Dendritic cell treated with granulocyte-macrophage colony-stimulating factor and Interleukin-4, amounts not matched to agents 40 ng/mL and 50 ng/mL, for 4 days (primary cell): ENCODE measurements at regions not wholly inside any gene's neighbourhood (a gene's known extent, or its start where the extent isn't known, plus 50 kb on each side); places are given as distances from the start of the nearest gene placed in this dataset.

Experiments
- H3K27ac Mint-ChIP-seq: one replicate; pipeline ENCODE4 v1.8.0; 2022; ENCODE audit warnings: mild to moderate bottlenecking, mixed read lengths
- H3K27me3 Mint-ChIP-seq: one replicate; pipeline ENCODE4 v1.8.0; 2022; ENCODE audit warnings: mild to moderate bottlenecking, mixed read lengths
- H3K36me3 Mint-ChIP-seq: one replicate; pipeline ENCODE4 v1.8.0; 2022; ENCODE audit warnings: low read depth, mixed read lengths
- H3K4me1 Mint-ChIP-seq: one replicate; pipeline ENCODE4 v1.8.0; 2022; ENCODE audit warnings: low read depth, mixed read lengths
- H3K4me3 Mint-ChIP-seq: one replicate; pipeline ENCODE4 v1.8.0; 2022; ENCODE audit warnings: mild to moderate bottlenecking, moderate library complexity, mixed read lengths
- H3K9me3 Mint-ChIP-seq: one replicate; pipeline ENCODE4 v1.8.0; 2022; ENCODE audit warnings: mixed read lengths
- intact Hi-C: fragments of 100-400 bp; cut with micrococcal nuclease; formaldehyde crosslinking; loops from one replicate; pipeline ENCODE4 v1.15.0; 2022

DNA sequence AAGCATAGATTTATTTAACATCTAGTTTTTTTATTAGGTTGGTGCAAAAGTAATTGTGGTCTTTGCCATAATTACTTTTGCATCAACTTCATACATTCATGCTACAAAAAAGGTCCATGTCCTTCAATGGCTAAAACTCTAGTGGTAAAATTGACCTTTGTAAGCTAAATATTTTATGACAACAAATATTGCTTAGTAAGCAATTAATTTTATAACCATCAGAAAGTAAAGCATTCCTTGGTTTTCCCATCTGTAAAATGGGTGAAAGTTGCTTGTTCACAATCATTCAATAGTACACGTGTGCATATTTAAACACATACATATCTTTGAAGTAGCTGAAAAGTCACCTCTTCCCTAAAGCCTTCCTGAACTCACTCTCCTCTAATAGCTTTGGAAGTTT lies 789.6 kb downstream of the CDH8 start:
- Mint-ChIP-seq H3K4me3 (no peak overlapping the region), H3K27me3 (no peaks in the 10 kb centered on the region), H3K9me3 (no peaks in the 10 kb centered on the region), H3K36me3 (no peaks in the 10 kb centered on the region), H3K4me1 (no peaks in the 10 kb centered on the region), H3K27ac (no peak overlapping the region)
- intact Hi-C loops = no loop called here

DNA sequence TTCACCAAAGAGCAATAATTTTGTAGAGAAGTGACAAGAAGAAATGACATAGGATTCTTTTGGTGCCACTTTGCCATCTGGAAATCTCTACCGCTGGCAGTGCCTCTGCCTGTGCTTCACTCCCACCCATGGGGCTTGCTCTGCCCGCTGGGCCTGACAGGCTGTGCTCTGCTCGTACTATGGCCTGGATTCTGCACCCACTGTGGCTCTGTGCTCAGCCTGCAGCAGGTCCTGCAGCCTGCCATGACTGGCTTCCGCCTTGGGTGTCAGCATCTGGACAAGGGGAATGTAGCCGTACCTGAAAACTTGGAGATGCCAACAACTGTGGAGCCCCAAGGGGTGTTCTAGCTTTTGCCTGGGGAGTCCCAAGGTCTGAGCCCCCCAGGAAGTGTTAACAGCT lies 792.3 kb downstream of the CDH8 start:
- Mint-ChIP-seq H3K4me3 (no peak overlapping the region), H3K27ac (no peak overlapping the region), H3K27me3 (no peaks in the 10 kb centered on the region), H3K36me3 (no peaks in the 10 kb centered on the region), H3K4me1 (no peaks in the 10 kb centered on the region), H3K9me3 (no peaks in the 10 kb centered on the region)
- intact Hi-C loops = no loop called here

DNA sequence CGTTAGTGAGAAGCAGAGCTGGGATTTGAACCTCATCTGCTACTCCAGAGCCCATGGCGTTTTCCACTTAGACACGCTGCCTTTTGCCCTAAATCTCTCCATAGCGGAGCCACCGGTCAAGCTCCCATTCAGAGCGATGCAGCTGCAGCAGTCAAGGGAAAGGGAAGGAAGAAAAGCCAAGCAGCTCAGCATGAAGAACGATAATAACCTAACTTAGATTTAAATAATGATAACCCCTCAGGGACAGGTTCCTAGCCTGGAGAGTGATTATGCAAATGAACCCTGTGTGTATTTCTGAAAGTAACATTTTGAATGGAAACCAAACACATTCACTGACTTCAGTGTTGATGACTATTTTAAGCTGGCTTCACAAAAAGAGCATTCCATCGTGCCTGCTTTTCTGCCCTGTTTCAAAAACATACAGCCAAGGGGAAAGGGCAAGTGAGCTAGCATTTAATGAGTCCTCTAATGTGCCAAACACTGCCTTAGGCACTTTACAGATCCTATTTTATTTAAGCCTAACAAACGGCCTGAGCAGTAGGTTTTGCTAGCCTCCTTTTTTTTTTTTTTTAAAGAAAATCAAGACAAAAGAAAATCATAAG lies 798.3 kb downstream of the CDH8 start:
- intact Hi-C loops = no loop called here
- peaks cover 6% of the 10 kb centered on the region for H3K9me3 Mint-ChIP-seq
- peaks cover 4% of the 10 kb centered on the region for H3K4me1 Mint-ChIP-seq
- H3K27ac Mint-ChIP-seq = no peak overlapping the region
- H3K27me3 Mint-ChIP-seq = no peaks in the 10 kb centered on the region
- H3K4me3 Mint-ChIP-seq = no peak overlapping the region
- no peaks in the 10 kb centered on the region for H3K36me3 Mint-ChIP-seq

DNA sequence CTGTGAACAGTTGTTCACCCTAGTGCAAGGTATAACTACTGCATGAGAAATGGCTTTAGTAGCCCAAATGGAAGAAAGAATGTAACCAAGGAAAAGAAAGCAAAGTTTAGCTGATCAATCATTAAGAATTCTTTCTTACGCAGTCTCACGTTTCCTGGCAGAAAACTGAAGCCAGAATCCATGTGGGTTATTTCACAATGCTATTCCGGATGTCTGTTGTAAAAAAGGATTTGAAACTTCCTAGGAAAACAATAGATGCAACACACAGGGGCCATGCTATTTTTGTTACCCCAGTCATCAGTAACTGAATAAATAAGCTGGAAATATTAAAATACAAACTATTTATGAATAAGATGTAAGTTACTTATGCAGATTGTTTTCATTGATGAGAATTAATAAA lies 802.5 kb downstream of the CDH8 start:
- no peaks in the 10 kb centered on the region for H3K36me3 Mint-ChIP-seq
- H3K9me3 Mint-ChIP-seq = peaks cover 6% of the 10 kb centered on the region
- H3K27me3 Mint-ChIP-seq = no peaks in the 10 kb centered on the region
- H3K27ac Mint-ChIP-seq = no peak overlapping the region
- H3K4me1 Mint-ChIP-seq = peaks cover 4% of the 10 kb centered on the region
- no peak overlapping the region for H3K4me3 Mint-ChIP-seq
- intact Hi-C loops = no loop called here

DNA sequence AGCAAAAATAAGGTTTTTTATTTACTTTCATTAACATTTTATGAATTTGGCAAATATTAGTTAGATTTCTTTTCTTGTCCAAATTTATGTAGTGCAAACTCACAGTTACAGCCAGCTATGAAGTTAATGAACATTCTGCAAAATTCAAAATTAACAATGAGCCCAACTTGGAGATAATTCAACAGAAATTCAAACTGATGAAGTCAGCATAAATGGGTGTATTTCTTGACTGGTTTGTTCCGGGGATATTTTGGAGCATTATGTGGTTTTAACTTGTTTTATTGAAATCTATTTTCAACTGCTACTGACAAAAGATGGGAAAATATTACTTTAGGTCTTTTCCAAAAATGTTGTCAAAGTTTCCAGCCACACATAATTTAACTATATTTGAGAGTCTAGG lies 807.9 kb downstream of the CDH8 start:
- no peaks in the 10 kb centered on the region for H3K27me3 Mint-ChIP-seq
- no peaks in the 10 kb centered on the region for H3K36me3 Mint-ChIP-seq
- H3K4me3 Mint-ChIP-seq = no peak overlapping the region
- no peaks in the 10 kb centered on the region for H3K9me3 Mint-ChIP-seq
- peaks cover under 1% of the 10 kb centered on the region for H3K4me1 Mint-ChIP-seq
- H3K27ac Mint-ChIP-seq = no peak overlapping the region
- intact Hi-C loops = no loop called here

DNA sequence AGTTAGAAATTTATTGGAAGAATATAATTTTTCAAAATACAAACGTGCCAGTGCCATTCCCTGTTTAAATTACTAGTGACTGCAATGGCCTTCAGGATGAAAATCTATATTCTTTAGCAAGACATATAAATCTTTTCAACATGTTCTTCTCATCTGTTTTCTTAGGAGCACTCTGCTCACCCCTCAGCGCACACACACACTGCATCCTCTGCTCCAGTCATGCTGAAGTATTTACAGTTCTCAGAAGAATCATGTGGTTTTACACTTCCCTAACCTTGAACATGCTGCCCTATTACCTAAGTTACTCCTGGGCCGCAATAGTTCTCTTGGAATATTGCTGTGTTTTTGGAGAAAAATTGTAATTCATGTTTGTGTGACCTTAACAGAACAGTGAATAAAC lies 820.6 kb downstream of the CDH8 start:
- Mint-ChIP-seq H3K4me1 (no peaks in the 10 kb centered on the region), H3K27me3 (no peaks in the 10 kb centered on the region), H3K9me3 (no peaks in the 10 kb centered on the region), H3K36me3 (no peaks in the 10 kb centered on the region), H3K4me3 (no peak overlapping the region), H3K27ac (no peak overlapping the region)
- intact Hi-C loops = no loop called here

DNA sequence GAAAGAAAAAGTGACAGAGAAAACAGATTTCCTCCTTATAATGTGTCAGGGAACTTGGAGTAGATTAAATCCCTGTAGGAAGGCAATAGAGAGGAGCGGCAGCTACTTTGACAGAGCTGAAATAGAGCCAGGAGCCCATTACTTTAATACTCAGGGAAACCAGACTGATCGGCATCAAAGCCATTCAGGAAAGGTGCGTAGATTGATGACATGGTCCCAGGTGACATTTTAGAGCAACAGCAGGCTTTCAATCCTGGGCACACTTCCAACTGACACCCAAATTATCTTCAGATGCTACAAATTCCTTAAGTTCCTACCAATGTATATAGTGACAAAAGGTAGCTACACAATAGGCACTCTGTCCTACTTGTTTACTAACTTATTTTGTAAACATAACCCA lies 821.5 kb downstream of the CDH8 start:
- H3K4me3 Mint-ChIP-seq = no peak overlapping the region
- H3K27me3 Mint-ChIP-seq = no peaks in the 10 kb centered on the region
- H3K27ac Mint-ChIP-seq = no peak overlapping the region
- H3K36me3 Mint-ChIP-seq = no peaks in the 10 kb centered on the region
- H3K9me3 Mint-ChIP-seq = no peaks in the 10 kb centered on the region
- no peaks in the 10 kb centered on the region for H3K4me1 Mint-ChIP-seq
- intact Hi-C loops = no loop called here

DNA sequence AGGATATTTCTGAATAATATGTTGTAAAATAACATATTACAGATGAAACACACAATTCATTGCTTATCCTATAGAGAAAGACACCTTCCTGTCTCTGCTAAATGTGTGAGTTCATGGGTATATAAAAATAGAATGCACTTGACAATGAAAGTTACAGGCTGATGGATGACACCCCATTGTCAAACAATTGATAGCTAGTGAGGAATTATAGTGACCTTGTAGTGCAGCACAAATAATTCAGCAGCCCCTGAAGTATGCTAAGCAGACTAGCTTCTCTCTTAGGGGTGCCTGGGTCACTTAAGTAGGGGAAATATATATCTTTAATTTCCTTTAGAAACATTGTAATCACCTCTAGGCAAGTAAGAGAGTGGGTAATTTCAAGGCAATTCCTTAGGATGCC lies 826.2 kb downstream of the CDH8 start:
- intact Hi-C loops = no loop called here
- no peaks in the 10 kb centered on the region for H3K4me1 Mint-ChIP-seq
- H3K27ac Mint-ChIP-seq = no peak overlapping the region
- H3K9me3 Mint-ChIP-seq = peaks cover 7% of the 10 kb centered on the region
- H3K36me3 Mint-ChIP-seq = no peaks in the 10 kb centered on the region
- H3K27me3 Mint-ChIP-seq = no peaks in the 10 kb centered on the region
- H3K4me3 Mint-ChIP-seq = no peak overlapping the region

DNA sequence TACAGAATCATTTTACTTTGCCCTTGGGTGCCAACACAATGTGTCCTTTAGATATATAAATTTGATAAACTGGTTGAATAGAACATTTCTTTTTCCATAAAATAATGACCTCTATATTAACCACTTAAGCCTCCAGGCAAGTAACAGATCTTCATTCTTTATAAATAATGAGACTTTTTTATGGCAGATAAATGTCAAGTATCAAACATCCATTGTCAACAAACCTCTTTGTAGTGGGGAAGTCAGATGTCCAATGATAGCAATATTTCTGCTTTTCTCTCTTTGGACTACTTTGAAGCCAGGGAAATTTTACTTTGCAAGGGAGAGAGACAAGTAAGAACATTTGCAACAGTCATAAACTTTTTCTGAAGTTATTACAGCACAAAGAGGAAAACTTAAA lies 841.2 kb downstream of the CDH8 start:
- intact Hi-C loops = no loop called here
- H3K4me1 Mint-ChIP-seq = peaks cover 5% of the 10 kb centered on the region
- H3K27me3 Mint-ChIP-seq = no peaks in the 10 kb centered on the region
- peaks cover 30% of the 10 kb centered on the region for H3K9me3 Mint-ChIP-seq
- no peaks in the 10 kb centered on the region for H3K36me3 Mint-ChIP-seq
- H3K27ac Mint-ChIP-seq = no peak overlapping the region
- no peak overlapping the region for H3K4me3 Mint-ChIP-seq

DNA sequence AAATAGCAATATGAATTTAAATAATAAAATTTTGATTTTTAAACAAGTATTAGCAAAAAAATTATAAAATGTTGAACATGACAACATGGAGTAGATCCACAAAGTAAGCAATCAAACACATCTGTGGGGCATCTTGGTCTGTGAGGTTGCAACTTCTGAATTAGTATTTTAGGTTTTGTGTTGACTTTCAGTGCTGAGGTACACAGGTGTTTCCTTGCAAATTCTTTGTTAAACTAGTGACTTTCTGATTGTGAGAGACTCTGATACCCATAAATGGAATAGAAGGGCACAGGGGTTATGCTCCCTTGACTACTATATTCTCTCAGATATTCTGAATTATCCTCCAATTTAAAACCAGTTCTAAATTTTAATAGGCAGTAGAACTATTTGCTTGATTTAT lies 841.7 kb downstream of the CDH8 start:
- intact Hi-C loops = no loop called here
- no peak overlapping the region for H3K4me3 Mint-ChIP-seq
- H3K27me3 Mint-ChIP-seq = no peaks in the 10 kb centered on the region
- no peaks in the 10 kb centered on the region for H3K36me3 Mint-ChIP-seq
- peaks cover 30% of the 10 kb centered on the region for H3K9me3 Mint-ChIP-seq
- H3K27ac Mint-ChIP-seq = no peak overlapping the region
- peaks cover 5% of the 10 kb centered on the region for H3K4me1 Mint-ChIP-seq

DNA sequence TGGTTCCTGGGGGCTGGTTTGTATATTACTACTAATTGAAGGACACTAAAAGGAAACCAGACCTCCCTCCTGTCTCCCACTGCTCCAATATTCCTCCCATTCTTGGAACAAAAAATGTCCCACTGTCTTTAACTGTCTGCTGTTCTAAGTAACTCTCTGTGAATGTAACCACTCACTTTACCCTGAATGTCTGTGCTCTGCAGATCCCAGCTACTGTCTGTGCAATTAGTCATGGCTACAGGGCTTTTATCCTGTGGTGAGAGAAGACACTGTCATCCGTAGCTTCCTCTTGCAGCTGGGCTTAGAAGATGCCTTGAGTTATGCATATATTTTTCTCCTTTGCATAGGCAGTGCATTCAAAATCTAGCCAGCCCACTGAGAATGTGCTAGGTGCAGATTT lies 853.8 kb downstream of the CDH8 start:
- no peaks in the 10 kb centered on the region for H3K27me3 Mint-ChIP-seq
- H3K9me3 Mint-ChIP-seq = no peaks in the 10 kb centered on the region
- no peaks in the 10 kb centered on the region for H3K4me1 Mint-ChIP-seq
- H3K4me3 Mint-ChIP-seq = no peak overlapping the region
- no peaks in the 10 kb centered on the region for H3K36me3 Mint-ChIP-seq
- intact Hi-C loops = no loop called here
- no peak overlapping the region for H3K27ac Mint-ChIP-seq

DNA sequence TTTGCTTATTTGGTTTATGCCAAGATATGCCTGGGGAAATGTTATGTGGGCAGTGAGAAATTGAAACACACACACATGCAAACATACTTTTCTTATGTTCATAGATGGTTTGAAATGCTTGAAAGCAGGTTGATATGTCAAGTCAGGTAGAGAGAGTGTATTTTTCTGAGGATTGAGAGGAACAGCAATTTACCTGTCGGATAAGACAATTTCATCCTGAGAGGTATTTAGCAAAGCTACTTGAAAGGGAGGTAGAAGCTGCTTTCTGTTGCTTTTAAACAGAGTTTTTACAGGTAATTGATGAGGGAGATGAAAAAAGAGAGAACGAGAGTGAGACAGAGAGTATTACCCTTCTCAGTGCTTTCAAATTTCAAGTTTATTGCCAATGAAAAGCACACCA lies 854.3 kb downstream of the CDH8 start:
- Mint-ChIP-seq H3K27ac (no peak overlapping the region), H3K36me3 (no peaks in the 10 kb centered on the region), H3K9me3 (no peaks in the 10 kb centered on the region), H3K4me1 (no peaks in the 10 kb centered on the region), H3K27me3 (no peaks in the 10 kb centered on the region), H3K4me3 (no peak overlapping the region)
- intact Hi-C loops = no loop called here

DNA sequence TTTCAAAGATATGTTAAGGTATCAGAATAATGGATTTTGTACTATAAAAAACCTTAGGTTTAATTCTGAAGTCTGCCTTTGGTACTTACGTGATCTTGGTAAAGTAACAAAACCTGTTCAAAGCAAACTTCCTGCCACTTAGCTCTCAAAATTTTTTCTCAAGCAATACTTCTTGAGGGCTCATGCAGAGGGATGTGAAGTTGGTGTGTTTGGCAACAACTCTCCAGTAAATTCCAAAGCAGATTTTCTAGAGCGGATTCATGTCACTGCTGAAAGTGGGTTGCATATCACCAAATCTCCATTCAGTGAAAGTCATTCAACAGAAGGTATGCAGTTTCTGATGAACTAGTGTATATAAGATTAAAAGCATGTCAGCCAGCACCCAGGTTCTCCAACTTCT lies 856.7 kb downstream of the CDH8 start:
- no peaks in the 10 kb centered on the region for H3K27me3 Mint-ChIP-seq
- H3K4me1 Mint-ChIP-seq = no peaks in the 10 kb centered on the region
- no peaks in the 10 kb centered on the region for H3K36me3 Mint-ChIP-seq
- intact Hi-C loops = no loop called here
- no peak overlapping the region for H3K27ac Mint-ChIP-seq
- H3K9me3 Mint-ChIP-seq = no peaks in the 10 kb centered on the region
- no peak overlapping the region for H3K4me3 Mint-ChIP-seq

DNA sequence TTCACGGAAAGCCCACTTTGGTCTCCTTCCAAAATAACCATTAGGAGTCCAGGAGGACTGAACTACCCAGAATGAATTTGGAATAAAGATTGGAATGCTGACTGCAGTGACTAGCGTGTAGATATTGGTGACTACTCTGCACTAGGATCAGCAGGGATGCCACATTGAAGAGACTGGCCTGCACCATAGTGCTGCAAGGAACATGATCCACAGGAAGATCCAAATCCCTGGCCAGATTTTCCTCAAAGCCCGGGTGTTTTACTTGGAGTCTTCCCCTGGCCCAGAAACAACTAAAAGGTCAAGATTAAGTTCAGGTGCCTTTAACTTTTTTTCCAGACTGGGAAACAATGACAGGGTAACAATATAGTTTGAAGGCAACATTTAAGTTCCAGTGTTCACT lies 870.4 kb downstream of the CDH8 start:
- Mint-ChIP-seq H3K4me1 (no peaks in the 10 kb centered on the region), H3K27ac (no peak overlapping the region)
- intact Hi-C loops = no loop called here

DNA sequence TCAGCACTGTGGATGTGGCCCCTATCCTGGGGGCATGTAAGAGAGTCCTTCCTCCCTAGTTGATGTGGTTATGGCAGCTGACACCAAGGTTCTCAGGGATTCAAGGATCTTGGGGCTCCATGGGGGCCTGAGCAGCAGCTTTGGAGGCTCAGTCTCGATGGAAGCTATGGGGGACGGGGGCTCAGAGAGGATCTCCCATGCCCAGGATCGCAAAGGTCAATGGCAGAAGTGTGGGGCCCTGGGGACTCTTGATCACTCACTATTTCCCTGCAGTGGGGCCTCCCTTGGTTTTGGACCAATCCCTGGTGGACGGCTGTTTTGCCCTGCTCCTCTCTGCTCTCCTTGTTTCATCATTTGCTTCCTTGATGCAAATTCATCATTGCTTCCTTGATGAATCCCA lies 885.9 kb downstream of the CDH8 start:
- Mint-ChIP-seq H3K4me1 (peaks cover 11% of the 10 kb centered on the region), H3K9me3 (no peaks in the 10 kb centered on the region), H3K27me3 (no peaks in the 10 kb centered on the region), H3K4me3 (no peak overlapping the region), H3K27ac (no peak overlapping the region), H3K36me3 (no peaks in the 10 kb centered on the region)
- intact Hi-C loops = no loop called here

More for the DNA sequence above, 870.4 kb downstream of the CDH8 start:
- Mint-ChIP-seq H3K36me3 (no peaks in the 10 kb centered on the region), H3K9me3 (peaks cover 16% of the 10 kb centered on the region), H3K27me3 (no peaks in the 10 kb centered on the region), H3K4me3 (no peak overlapping the region)
